DOHH2 (cell line): ENCODE measurements at regions not wholly inside any gene's neighbourhood (a gene's known extent, or its start where the extent isn't known, plus 50 kb on each side); places are given as distances from the start of the nearest gene placed in this dataset.
A peak's percentile ranks its signal among the peaks of the same experiment; 100 is the strongest.

Experiments used
- H3F3A ChIP-seq: fragments of 200-600 bp; sonication (generic), shearing (Covaris generic); 2 replicates; pipeline ENCODE4 v1.6.0; 2016; ENCODE audit warnings: antibody characterized with exemption, mild to moderate bottlenecking; ENCODE audit not compliant: control insufficient read depth, insufficient read depth
- H3K27ac ChIP-seq: fragments of 200-600 bp; sonication (generic); 2 replicates; pipeline ENCODE4 v1.5.1; 2014; ENCODE audit warnings: low read depth, mild to moderate bottlenecking, low read length, moderate library complexity
- H3K27me3 ChIP-seq: fragments of 200-600 bp; sonication (generic); 2 replicates; pipeline ENCODE4 v1.6.1; 2014; ENCODE audit warnings: mild to moderate bottlenecking, low read length, mixed read lengths; ENCODE audit not compliant: control insufficient read depth
- H3K36me3 ChIP-seq: fragments of 200-600 bp; sonication (generic); 2 replicates; pipeline ENCODE4 v1.6.1; 2014; ENCODE audit warnings: mild to moderate bottlenecking, low read length, moderate library complexity, mixed read lengths; ENCODE audit not compliant: control insufficient read depth
- H3K4me1 ChIP-seq: fragments of 200-600 bp; sonication (generic); 2 replicates; pipeline ENCODE4 v1.6.1; 2014; ENCODE audit warnings: mild to moderate bottlenecking, low read length, mixed read lengths; ENCODE audit not compliant: control insufficient read depth
- H3K4me2 ChIP-seq: fragments of 200-600 bp; sonication (generic); 2 replicates; pipeline ENCODE4 v1.6.0; 2014; ENCODE audit warnings: mild to moderate bottlenecking, low read length, moderate library complexity
- H3K4me3 ChIP-seq: fragments of 200-600 bp; sonication (generic); 2 replicates; pipeline ENCODE4 v1.5.1; 2014; ENCODE audit warnings: mild to moderate bottlenecking, low read length, mixed read lengths
- H3K79me2 ChIP-seq: fragments of 200-600 bp; sonication (generic); 2 replicates; pipeline ENCODE4 v1.6.1; 2014; ENCODE audit warnings: mild to moderate bottlenecking, low read length, mixed read lengths; ENCODE audit not compliant: control insufficient read depth
- H3K9me2 ChIP-seq: fragments of 200-600 bp; sonication (generic); replicated peaks from 2 replicates; pipeline ENCODE4 v1.6.1; 2014; ENCODE audit warnings: mild to moderate bottlenecking, low read length, mixed read lengths; ENCODE audit not compliant: control insufficient read depth
- H3K9me3 ChIP-seq: fragments of 200-600 bp; sonication (generic); 2 replicates; pipeline ENCODE4 v1.6.1; 2014; ENCODE audit warnings: antibody characterized with exemption, low read length, mixed read lengths; ENCODE audit not compliant: control insufficient read depth, insufficient read depth
- H4K20me1 ChIP-seq: fragments of 200-600 bp; sonication (generic); 2 replicates; pipeline ENCODE4 v1.6.0; 2014; ENCODE audit warnings: low read depth, mild to moderate bottlenecking, antibody characterized with exemption, low read length, moderate library complexity; ENCODE audit not compliant: control insufficient read depth, insufficient read depth
- CTCF ChIP-seq: fragments of 200-600 bp; sonication (generic); IDR thresholded peaks from one replicate; pipeline ENCODE4 v1.5.1; 2014; ENCODE audit warnings: antibody characterized with exemption, mild to moderate bottlenecking, low read depth, low read length; ENCODE audit not compliant: poor library complexity, severe bottlenecking
- EZH2phosphoT487 ChIP-seq: fragments of 200-600 bp; sonication (generic); IDR thresholded peaks from 2 replicates; pipeline ENCODE4 v1.6.1; 2017; ENCODE audit warnings: borderline replicate concordance, mild to moderate bottlenecking, antibody characterized with exemption, low read length, moderate library complexity, mixed read lengths

GRCh38 chr2:64928813-64929212 lies 60.4 kb upstream of the SLC1A4 start:
- H3K27ac ChIP-seq: peak overlapping the region; percentile 5
- peaks cover 27% of the 10 kb centered on the region for H3K36me3 ChIP-seq
- peaks cover 73% of the 10 kb centered on the region for H3K79me2 ChIP-seq
- H3K4me2 ChIP-seq: peak overlapping the region; percentile 86
- TF ChIP-seq EZH2phosphoT487 (no peak), CTCF (no peak)
- H3K9me2 ChIP-seq: no peaks in the 10 kb centered on the region
- no peaks in the 10 kb centered on the region for H4K20me1 ChIP-seq
- H3F3A ChIP-seq: peaks cover 18% of the 10 kb centered on the region
- peak overlapping the region; percentile 2 for H3K4me3 ChIP-seq
- H3K27me3 ChIP-seq: no peaks in the 10 kb centered on the region
- H3K9me3 ChIP-seq: peaks cover 13% of the 10 kb centered on the region; the same call in 1 of the 2 replicates
- H3K4me1 ChIP-seq: peaks cover 79% of the 10 kb centered on the region

GRCh38 chr2:64929333-64929732 lies 59.9 kb upstream of the SLC1A4 start:
- TF ChIP-seq CTCF: no peak
- peaks cover 25% of the 10 kb centered on the region for H3K36me3 ChIP-seq
- peak overlapping the region; percentile 5 for H3K27ac ChIP-seq
- H3K79me2 ChIP-seq: peaks cover 68% of the 10 kb centered on the region
- H3K4me3 ChIP-seq: peak overlapping the region; percentile 78
- no peaks in the 10 kb centered on the region for H3K27me3 ChIP-seq
- H3K9me2 ChIP-seq: no peaks in the 10 kb centered on the region
- peaks cover 13% of the 10 kb centered on the region; the same call in 1 of the 2 replicates for H3K9me3 ChIP-seq
- H3K4me2 ChIP-seq: peak overlapping the region; percentile 86
- H3F3A ChIP-seq: peaks cover 18% of the 10 kb centered on the region
- H3K4me1 ChIP-seq: peaks cover 79% of the 10 kb centered on the region
- no peaks in the 10 kb centered on the region for H4K20me1 ChIP-seq

- Histone ChIP-seq H3K27ac (peak overlapping the region; percentile 86), H3K4me3 (peak overlapping the region; percentile 78), H3K4me1 (peaks cover 81% of the 10 kb centered on the region), H3K27me3 (no peaks in the 10 kb centered on the region), H4K20me1 (no peaks in the 10 kb centered on the region), H3K4me2 (peak overlapping the region; percentile 86), H3K9me3 (peaks cover 13% of the 10 kb centered on the region; the same call in 1 of the 2 replicates), H3F3A (peaks cover 23% of the 10 kb centered on the region), H3K36me3 (peaks cover 21% of the 10 kb centered on the region), H3K9me2 (no peaks in the 10 kb centered on the region), H3K79me2 (peaks cover 60% of the 10 kb centered on the region)
- TF ChIP-seq CTCF: no peak
- TF ChIP-seq EZH2phosphoT487: no peak
Observed at GRCh38 chr2:64930258-64930671, 58.9 kb upstream of the SLC1A4 start.
